Cardiac fibroblast (primary cell): ENCODE measurements at regions not wholly inside any gene's neighbourhood (a gene's known extent, or its start where the extent isn't known, plus 50 kb on each side); places are given as distances from the start of the nearest gene placed in this dataset.

Source experiments
- DNase-seq, 2 donors: peaks; one replicate each; pipeline versions ENCODE4 v3.0.0 to v3.0.0-alpha.2; 2010; ENCODE audit warnings: low read depth in 2 of 2
- H3K4me3 ChIP-seq, 2 donors: replicated peaks in 1 of 2; 1 replicate in 1 of 2; 2 replicates in 1 of 2; pipeline ENCODE4 v1.5.1; 2011; ENCODE audit warnings: low read depth in 2 of 2, low read length in 2 of 2, mild to moderate bottlenecking in 2 of 2, moderate library complexity in 1 of 2
- CTCF ChIP-seq: IDR thresholded peaks from one replicate; pipeline ENCODE4 v1.5.1; 2011; ENCODE audit warnings: low read depth, mild to moderate bottlenecking, low read length, inconsistent platforms

- no peak for TF ChIP-seq CTCF
- DNase-seq, result no peak
- no peak overlapping the region for H3K4me3 ChIP-seq
These were observed 98.6 kb downstream of the BCL2L11 start for GRCh38 chr2:111219285-111219684.

- DNase-seq, result no peak
- H3K4me3 ChIP-seq, result no peak overlapping the region
- no peak for TF ChIP-seq CTCF
These were observed 99.2 kb downstream of the BCL2L11 start for GRCh38 chr2:111219734-111220505.

- DNase-seq, result no peak
- TF ChIP-seq CTCF, result no peak
- no peak overlapping the region for H3K4me3 ChIP-seq
These were observed 100.2 kb downstream of the BCL2L11 start for GRCh38 chr2:111220962-111221361.

GRCh38 chr2:111221701-111222100 is 101.0 kb downstream of the BCL2L11 start:
- H3K4me3 ChIP-seq, result no peak overlapping the region
- no peak for DNase-seq
- TF ChIP-seq CTCF, result no peak

- H3K4me3 ChIP-seq, result no peak overlapping the region
- no peak for TF ChIP-seq CTCF
- no peak for DNase-seq
These were observed 101.6 kb downstream of the BCL2L11 start for GRCh38 chr2:111222204-111222866.

- DNase-seq, result no peak
- H3K4me3 ChIP-seq, result no peak overlapping the region
- TF ChIP-seq CTCF, result no peak
These were observed 105.1 kb downstream of the BCL2L11 start for GRCh38 chr2:111225856-111226255.
